ENCODE measurements at regions not wholly inside any gene's neighbourhood (a gene's known extent, or its start where the extent isn't known, plus 50 kb on each side); places are given as distances from the start of the nearest gene placed in this dataset.

- no peak for DNase-seq
Measured at GRCh38 chr9:16320338-16320902, 550.0 kb downstream of the BNC2 start.

DNA sequence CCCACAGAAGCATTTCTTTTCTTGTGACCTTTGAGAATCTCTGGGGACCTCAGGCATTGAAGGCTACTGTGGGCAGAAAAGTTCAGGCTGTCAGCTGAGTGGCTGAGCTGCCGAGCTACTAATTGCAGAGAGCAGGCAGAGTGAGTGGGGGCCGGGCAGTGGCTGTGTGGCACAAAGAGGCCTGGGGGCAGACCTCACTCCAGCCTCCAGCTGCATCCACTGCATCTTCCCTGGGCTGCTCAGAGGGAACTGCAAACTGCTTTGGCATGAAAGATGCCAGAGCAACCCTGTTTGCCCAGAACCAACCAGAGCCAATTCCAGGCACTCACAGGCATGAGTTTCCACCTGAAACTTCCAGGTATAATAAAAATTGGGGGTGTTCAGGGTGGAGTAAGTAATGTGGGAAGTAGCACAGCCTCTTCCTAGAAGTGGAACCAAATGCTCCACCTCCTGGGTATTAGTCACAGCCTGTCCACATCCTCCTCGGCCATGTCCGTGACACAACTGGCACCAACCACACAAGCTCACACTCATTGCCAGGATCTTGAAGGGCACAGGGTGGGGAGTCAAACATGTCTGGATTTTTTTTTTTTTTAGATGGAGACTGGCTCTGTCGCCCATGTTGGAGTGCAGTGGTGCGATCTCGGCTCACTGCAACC, 548.9 kb downstream of the BNC2 start:
- no peak for DNase-seq

DNA sequence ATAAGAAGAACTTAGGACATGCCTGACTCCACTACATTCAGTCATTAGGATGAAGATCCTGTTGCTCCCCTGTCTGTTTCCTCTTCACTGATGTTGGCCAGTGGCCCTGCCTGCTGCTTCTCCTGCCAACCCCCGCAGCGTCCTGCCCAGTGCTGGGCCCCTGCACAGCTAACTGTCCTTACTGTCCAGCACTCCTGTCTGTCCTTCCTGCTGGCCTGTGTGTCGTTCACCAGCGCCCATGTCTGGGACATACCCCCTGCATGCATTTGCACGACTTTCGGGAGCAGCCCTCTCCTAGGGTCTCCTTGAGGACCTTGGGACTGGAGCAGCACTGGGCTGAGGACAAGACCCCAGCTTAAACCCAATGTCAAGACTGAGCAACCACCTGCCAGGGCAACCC, 547.6 kb downstream of the BNC2 start:
- DNase-seq, result no peak

DNA sequence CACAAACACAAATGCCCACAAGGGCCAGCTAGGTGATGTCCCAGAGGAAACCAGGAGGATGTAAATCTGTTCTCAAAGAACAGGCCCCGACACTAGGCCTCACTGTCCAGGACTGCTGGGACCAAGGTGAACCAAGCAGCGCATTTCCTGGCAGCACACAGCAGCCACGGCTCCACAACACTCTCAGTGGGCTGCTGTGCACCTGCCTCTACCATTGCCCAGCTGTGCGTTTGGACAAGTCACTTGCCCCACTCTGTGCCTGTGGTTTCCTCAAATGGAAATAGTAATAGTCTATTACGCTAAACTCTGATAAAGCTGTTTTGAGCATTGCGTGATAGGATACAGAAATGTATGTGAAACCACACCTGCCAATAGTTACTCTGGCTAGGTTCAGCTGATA, 544.5 kb downstream of the BNC2 start:
- DNase-seq, result no peak

GRCh38 chr9:16328349-16328748, 542.1 kb downstream of the BNC2 start:
- no peak for DNase-seq

- DNase-seq, result no peak
Measured at GRCh38 chr9:16329671-16330113, 540.8 kb downstream of the BNC2 start.

GRCh38 chr9:16331031-16331430, 539.4 kb downstream of the BNC2 start:
- no peak for DNase-seq

- DNase-seq, result no peak
Measured at GRCh38 chr9:16331527-16331926, 538.9 kb downstream of the BNC2 start.

DNA sequence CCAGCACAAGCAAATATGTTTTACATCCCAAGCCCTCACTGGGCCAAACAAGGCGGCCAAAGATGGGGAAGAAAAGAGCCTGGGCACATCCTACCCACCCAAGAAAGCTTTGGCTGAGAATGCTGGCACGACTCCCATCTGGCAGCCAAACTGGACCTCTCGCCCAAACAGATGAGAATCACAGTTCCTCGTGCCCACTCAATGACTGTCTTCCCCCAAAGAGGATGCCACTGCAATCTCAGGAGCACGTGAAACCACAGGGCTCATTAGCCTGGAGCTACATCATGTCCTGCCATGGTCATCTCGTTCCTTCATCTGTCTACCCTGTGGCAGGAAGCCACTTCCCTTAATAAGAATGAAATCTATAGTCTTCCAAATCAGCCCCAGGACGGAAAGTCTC, 536.8 kb downstream of the BNC2 start:
- DNase-seq, result no peak

- no peak for DNase-seq
Measured at GRCh38 chr9:16335788-16336580, 534.5 kb downstream of the BNC2 start.

- DNase-seq, result no peak
Measured at GRCh38 chr9:16336833-16337232, 533.6 kb downstream of the BNC2 start.

GRCh38 chr9:16337322-16338029, 533.0 kb downstream of the BNC2 start:
- no peak for DNase-seq

DNA sequence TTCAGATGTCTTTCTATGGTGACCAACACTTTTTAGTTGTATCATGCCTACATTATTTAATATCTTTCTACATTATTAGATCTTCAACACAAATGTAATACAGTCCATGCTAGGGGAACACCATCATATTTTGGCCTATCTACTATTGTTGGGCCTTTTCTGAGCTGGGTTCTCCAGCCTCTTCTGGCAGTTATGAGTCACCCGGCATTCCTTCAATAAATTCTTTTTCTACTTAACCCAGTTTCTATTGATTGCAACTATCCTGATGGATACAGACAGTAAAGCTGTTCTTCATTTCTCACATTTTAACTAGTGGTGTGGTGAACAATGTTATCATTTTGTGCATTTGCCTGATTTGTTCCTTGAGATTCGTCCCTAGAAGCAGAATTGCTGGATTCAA, 529.3 kb downstream of the BNC2 start:
- no peak for DNase-seq

GRCh38 chr9:16342246-16343020, 528.0 kb downstream of the BNC2 start:
- DNase-seq, result no peak

GRCh38 chr9:16343249-16344237, 526.9 kb downstream of the BNC2 start:
- no peak for DNase-seq

DNA sequence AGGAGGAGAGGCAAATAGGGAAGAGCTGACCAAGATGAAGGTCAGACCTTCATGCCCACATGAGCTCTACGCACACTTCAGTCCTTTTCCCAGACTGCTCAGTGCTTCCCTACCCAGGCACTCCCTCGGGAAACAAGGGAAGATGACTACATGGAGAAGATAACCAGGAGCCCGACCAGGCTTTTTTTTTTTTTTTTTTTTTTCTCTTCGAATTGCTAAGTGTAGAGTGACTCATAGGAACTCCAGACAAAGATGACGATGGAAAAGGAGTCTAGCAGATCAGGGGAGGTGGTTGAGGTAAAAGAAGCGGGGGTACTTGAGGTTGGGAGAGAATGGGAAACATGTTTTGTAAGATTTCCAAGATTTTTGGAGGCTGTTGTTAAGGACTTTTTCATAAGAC, 526.1 kb downstream of the BNC2 start:
- DNase-seq, result no peak

GRCh38 chr9:16345902-16346301, 524.6 kb downstream of the BNC2 start:
- DNase-seq, result no peak

DNA sequence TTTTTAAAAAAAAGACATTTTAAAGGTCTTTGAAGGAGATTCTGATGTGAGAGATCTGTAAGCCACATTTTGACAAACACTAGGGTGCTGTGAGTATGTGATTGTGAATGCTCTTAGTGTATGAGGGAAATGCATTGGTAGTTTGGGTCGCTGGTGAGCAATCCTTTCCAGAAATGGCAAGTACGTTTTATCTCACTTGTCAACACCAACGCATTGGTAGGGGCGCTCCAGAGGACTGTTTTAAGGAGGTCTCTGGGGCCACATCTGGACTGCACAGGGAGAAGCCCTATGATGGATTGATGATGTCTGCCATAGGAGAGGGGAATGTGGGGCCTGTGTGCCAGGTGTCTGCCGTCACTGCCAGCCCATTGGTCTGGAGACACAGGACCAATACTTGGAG, 522.6 kb downstream of the BNC2 start:
- DNase-seq, result no peak

- no peak for DNase-seq
Measured at GRCh38 chr9:16348531-16348930, 521.9 kb downstream of the BNC2 start.

GRCh38 chr9:16352251-16352650, 518.2 kb downstream of the BNC2 start:
- DNase-seq, result no peak

DNA sequence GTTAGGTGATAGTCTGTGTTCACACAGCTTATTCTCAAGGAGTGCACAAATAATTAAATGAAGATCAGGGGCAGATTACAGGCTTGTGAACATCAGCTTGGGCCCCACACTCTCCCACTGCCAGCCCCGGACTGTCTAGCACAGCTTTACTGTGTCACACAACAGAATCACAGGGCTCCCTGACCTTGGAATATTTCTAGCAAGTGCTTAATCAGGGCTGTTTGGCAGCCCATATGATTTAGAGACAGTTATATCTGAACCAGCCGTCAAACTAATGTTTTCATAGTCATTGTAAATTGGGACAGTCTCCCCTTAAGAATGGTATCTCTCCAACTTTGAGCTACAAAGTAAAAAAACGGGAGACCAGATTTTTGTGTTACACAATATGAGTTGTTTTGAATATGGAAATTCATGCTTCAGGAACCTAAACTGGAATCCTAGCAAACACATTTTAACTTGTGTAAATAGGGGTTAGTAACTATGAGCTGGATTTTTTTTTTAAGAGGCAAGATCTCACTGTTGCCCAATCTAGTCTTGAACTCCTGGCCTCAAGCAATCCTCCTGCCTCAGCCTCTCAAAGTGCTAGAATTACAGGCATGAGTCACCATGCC, 517.6 kb downstream of the BNC2 start:
- DNase-seq, result no peak

Data from activated CD4-positive, alpha-beta T cell treated with anti-CD3 and anti-CD28 coated beads, Interleukin-10, Interleukin-2, amounts not matched to agents 100 ng/mL and 50 ng/mL, durations not matched to agents 16 hours and 8 hours (primary cell).